Loucy (cell line): ENCODE measurements at regions not wholly inside any gene's neighbourhood (a gene's known extent, or its start where the extent isn't known, plus 50 kb on each side); places are given as distances from the start of the nearest gene placed in this dataset.

Source experiments
- H2AFZ ChIP-seq: fragments of 200-600 bp; sonication (generic); 2 replicates; pipeline ENCODE4 v1.6.0; 2016; ENCODE audit warnings: antibody characterized with exemption, mild to moderate bottlenecking, low read length, moderate library complexity
- H3F3A ChIP-seq: fragments of 200-600 bp; 2 replicates; pipeline ENCODE4 v1.6.0; 2016; ENCODE audit warnings: antibody characterized with exemption, low read depth, mild to moderate bottlenecking
- H3K27me3 ChIP-seq: fragments of 200-600 bp; sonication (generic); 2 replicates; pipeline ENCODE4 v1.6.1; 2014; ENCODE audit warnings: low read length, mild to moderate bottlenecking; ENCODE audit not compliant: insufficient read depth, poor library complexity, severe bottlenecking
- H3K36me3 ChIP-seq: fragments of 200-600 bp; sonication (generic); 2 replicates; pipeline ENCODE4 v1.6.1; 2016; ENCODE audit warnings: low read length; ENCODE audit not compliant: insufficient read depth
- H3K4me1 ChIP-seq: fragments of 200-600 bp; sonication (generic); 2 replicates; pipeline ENCODE4 v1.5.1; 2014; ENCODE audit warnings: low read length, mild to moderate bottlenecking; ENCODE audit not compliant: insufficient read depth, poor library complexity, severe bottlenecking
- H3K4me2 ChIP-seq: fragments of 200-600 bp; sonication (generic); 2 replicates; pipeline ENCODE4 v1.6.0; 2014; ENCODE audit warnings: antibody characterized with exemption, low read length, low read depth, mild to moderate bottlenecking; ENCODE audit not compliant: poor library complexity, severe bottlenecking
- H3K4me3 ChIP-seq: fragments of 200-600 bp; sonication (generic); 2 replicates; pipeline ENCODE4 v1.5.1; 2014; ENCODE audit warnings: low read length, mild to moderate bottlenecking, mixed read lengths; ENCODE audit not compliant: poor library complexity, severe bottlenecking
- H3K79me2 ChIP-seq: fragments of 200-600 bp; sonication (generic); 2 replicates; pipeline ENCODE4 v1.6.1; 2014; ENCODE audit warnings: low read length; ENCODE audit not compliant: insufficient read depth
- H3K9ac ChIP-seq: fragments of 200-600 bp; sonication (generic); 2 replicates; pipeline ENCODE4 v1.6.0; 2014; ENCODE audit warnings: mild to moderate bottlenecking, low read depth, low read length, moderate library complexity; ENCODE audit not compliant: poor library complexity, severe bottlenecking
- H3K9me2 ChIP-seq: fragments of 200-600 bp; sonication (generic); replicated peaks from 2 replicates; pipeline ENCODE4 v1.6.1; 2016; ENCODE audit warnings: low read depth, low read length, mixed read lengths
- H3K9me3 ChIP-seq: fragments of 200-600 bp; sonication (generic); 2 replicates; pipeline ENCODE4 v1.6.1; 2014; ENCODE audit warnings: mild to moderate bottlenecking, antibody characterized with exemption, low read length, low read depth; ENCODE audit not compliant: insufficient read depth
- H4K20me1 ChIP-seq: fragments of 200-600 bp; sonication (generic); 2 replicates; pipeline ENCODE4 v1.6.0; 2014; ENCODE audit warnings: antibody characterized with exemption, low read length, mild to moderate bottlenecking; ENCODE audit not compliant: insufficient read depth, poor library complexity, severe bottlenecking
- CTCF ChIP-seq: fragments of 200-600 bp; sonication (generic); conservative IDR thresholded peaks from 2 replicates; pipeline ENCODE4 v1.5.1; 2014; ENCODE audit warnings: mild to moderate bottlenecking, antibody characterized with exemption, low read length
- EZH2phosphoT487 ChIP-seq: fragments of 200-600 bp; IDR thresholded peaks from 2 replicates; pipeline ENCODE4 v1.6.1; 2018; ENCODE audit warnings: antibody characterized with exemption, mild to moderate bottlenecking, moderate library complexity, borderline replicate concordance

GRCh38 chr22:27597703-27598444, 203.7 kb downstream of the MN1 start:
- H3K9ac ChIP-seq = no peak overlapping the region
- H3K4me2 ChIP-seq = no peak overlapping the region
- H4K20me1 ChIP-seq = no peaks in the 10 kb centered on the region
- no peaks in the 10 kb centered on the region for H3K4me1 ChIP-seq
- H3K79me2 ChIP-seq = no peaks in the 10 kb centered on the region
- H3F3A ChIP-seq = no peaks in the 10 kb centered on the region
- H3K27me3 ChIP-seq = no peaks in the 10 kb centered on the region
- H2AFZ ChIP-seq = no peak overlapping the region
- TF ChIP-seq CTCF = no peak
- TF ChIP-seq EZH2phosphoT487 = no peak
- no peaks in the 10 kb centered on the region for H3K9me3 ChIP-seq
- H3K36me3 ChIP-seq = no peaks in the 10 kb centered on the region
- H3K4me3 ChIP-seq = no peak overlapping the region
- no peaks in the 10 kb centered on the region for H3K9me2 ChIP-seq

- no peaks in the 10 kb centered on the region for H3K36me3 ChIP-seq
Observed at GRCh38 chr22:27598792-27599191, 202.8 kb downstream of the MN1 start.

GRCh38 chr22:27601195-27601594, 200.4 kb downstream of the MN1 start:
- Histone ChIP-seq H3K9ac (no peak overlapping the region), H3K4me1 (no peaks in the 10 kb centered on the region), H3K4me3 (no peak overlapping the region), H3K36me3 (no peaks in the 10 kb centered on the region), H3K9me3 (no peaks in the 10 kb centered on the region), H3K27me3 (no peaks in the 10 kb centered on the region), H2AFZ (no peak overlapping the region), H3K79me2 (no peaks in the 10 kb centered on the region), H3K4me2 (no peak overlapping the region), H3K9me2 (no peaks in the 10 kb centered on the region), H4K20me1 (no peaks in the 10 kb centered on the region), H3F3A (no peaks in the 10 kb centered on the region)
- TF ChIP-seq CTCF (no peak), EZH2phosphoT487 (no peak)

More at GRCh38 chr22:27598792-27599191, 202.8 kb downstream of the MN1 start:
- H3K4me3 ChIP-seq = no peak overlapping the region
- H3K9ac ChIP-seq = no peak overlapping the region
- H2AFZ ChIP-seq = no peak overlapping the region
- H3K4me2 ChIP-seq = no peak overlapping the region
- H3K79me2 ChIP-seq = no peaks in the 10 kb centered on the region
- no peaks in the 10 kb centered on the region for H3K27me3 ChIP-seq
- H3K9me3 ChIP-seq = no peaks in the 10 kb centered on the region
- no peaks in the 10 kb centered on the region for H3F3A ChIP-seq
- no peaks in the 10 kb centered on the region for H4K20me1 ChIP-seq
- no peaks in the 10 kb centered on the region for H3K9me2 ChIP-seq
- TF ChIP-seq EZH2phosphoT487 = no peak
- no peak for TF ChIP-seq CTCF
- no peaks in the 10 kb centered on the region for H3K4me1 ChIP-seq
